ENCODE measurements at regions not wholly inside any gene's neighbourhood (a gene's known extent, or its start where the extent isn't known, plus 50 kb on each side); places are given as distances from the start of the nearest gene placed in this dataset.

- TF ChIP-seq CTCF (IDR thresholded peaks at IDR 0.05) = no peak
- TF ChIP-seq EZH2 (IDR thresholded peaks at IDR 0.05) = no peak
- no peak for TF ChIP-seq EZH2phosphoT487 (IDR thresholded peaks at IDR 0.05)
These were observed 753.8 kb upstream of the TENM4 start for GRCh38 chr11:80194625-80195024.

Data from neural progenitor cell (in vitro differentiated cells).